Hepatocyte (in vitro differentiated cells): ENCODE measurements at regions not wholly inside any gene's neighbourhood (a gene's known extent, or its start where the extent isn't known, plus 50 kb on each side); places are given as distances from the start of the nearest gene placed in this dataset.

Experiments used
- DNase-seq: peaks from one replicate; pipeline ENCODE4 v3.0.0-alpha.2; 2016; ENCODE audit warnings: low spot score
- H2AFZ ChIP-seq: fragments of 200-600 bp; sonication (generic); 2 replicates; pipeline ENCODE4 v1.6.0; 2016; ENCODE audit warnings: antibody characterized with exemption, mild to moderate bottlenecking
- H3K27ac ChIP-seq: fragments of 200-600 bp; sonication (generic); 2 replicates; pipeline ENCODE4 v1.5.1; 2016; ENCODE audit warnings: mild to moderate bottlenecking
- H3K27me3 ChIP-seq: fragments of 200-600 bp; sonication (generic); 2 replicates; pipeline ENCODE4 v1.6.1; 2016
- H3K36me3 ChIP-seq: fragments of 200-600 bp; sonication (generic); replicated peaks from 2 replicates; pipeline ENCODE4 v1.5.1; 2016; ENCODE audit warnings: low read depth; ENCODE audit not compliant: insufficient read depth
- H3K4me1 ChIP-seq: fragments of 200-600 bp; sonication (generic); 2 replicates; pipeline ENCODE4 v1.5.1; 2016; ENCODE audit warnings: mild to moderate bottlenecking, moderate library complexity; ENCODE audit not compliant: insufficient read depth
- H3K4me2 ChIP-seq: fragments of 200-600 bp; sonication (generic); 2 replicates; pipeline ENCODE4 v1.6.0; 2016
- H3K4me3 ChIP-seq: fragments of 200-600 bp; sonication (generic); 2 replicates; pipeline ENCODE4 v1.5.1; 2016; ENCODE audit warnings: mild to moderate bottlenecking
- H3K79me2 ChIP-seq: fragments of 200-600 bp; sonication (generic); 2 replicates; pipeline ENCODE4 v1.6.0; 2017; ENCODE audit warnings: mild to moderate bottlenecking
- H3K9me2 ChIP-seq: fragments of 200-600 bp; sonication (generic); replicated peaks from 2 replicates; pipeline ENCODE4 v1.6.0; 2017; ENCODE audit warnings: mild to moderate bottlenecking; ENCODE audit not compliant: insufficient read depth
- H3K9me3 ChIP-seq: fragments of 200-600 bp; sonication (generic); 2 replicates; pipeline ENCODE4 v1.5.1; 2016; ENCODE audit warnings: low read depth, mild to moderate bottlenecking
- H4K20me1 ChIP-seq: fragments of 200-600 bp; sonication (generic); 2 replicates; pipeline ENCODE4 v1.6.0; 2016; ENCODE audit warnings: mild to moderate bottlenecking; ENCODE audit not compliant: insufficient read depth, poor library complexity, severe bottlenecking
- CTCF ChIP-seq: fragments of 200-600 bp; sonication (generic); IDR thresholded peaks from 2 replicates; pipeline ENCODE4 v1.5.1; 2016; ENCODE audit warnings: antibody characterized with exemption, mild to moderate bottlenecking; ENCODE audit not compliant: poor library complexity
- EZH2 ChIP-seq: fragments of 200-600 bp; sonication (generic); IDR thresholded peaks from 2 replicates; pipeline ENCODE4 v1.6.1; 2016; ENCODE audit warnings: antibody characterized with exemption, mild to moderate bottlenecking, borderline replicate concordance
- EZH2phosphoT487 ChIP-seq: fragments of 200-600 bp; sonication (generic); IDR thresholded peaks from one replicate; pipeline ENCODE4 v1.6.1; 2018; ENCODE audit warnings: antibody characterized with exemption, mild to moderate bottlenecking, low read depth, moderate library complexity; ENCODE audit not compliant: unreplicated experiment, severe bottlenecking
- WGBS: methylation state at CpG from one replicate; pipeline ENCODE4 v1.1.6; 2016; ENCODE audit warnings: low lambda C conversion rate; ENCODE audit errors: missing lambda C conversion rate; 5-methylcytosine and 5-hydroxymethylcytosine counted together

GRCh38 chr2:200203381-200203827 is 103.1 kb upstream of the SPATS2L start:
- Histone ChIP-seq H3K4me2 (no peak overlapping the region), H3K9me3 (peaks cover 6% of the 10 kb centered on the region), H2AFZ (no peak overlapping the region), H3K4me1 (no peaks in the 10 kb centered on the region), H3K27ac (no peak overlapping the region), H3K9me2 (no peaks in the 10 kb centered on the region), H3K79me2 (no peaks in the 10 kb centered on the region), H3K36me3 (no peaks in the 10 kb centered on the region), H3K27me3 (no peaks in the 10 kb centered on the region), H3K4me3 (no peak overlapping the region), H4K20me1 (no peaks in the 10 kb centered on the region)
- WGBS, result 75% methylated on average over 2 of the region's 2 CpGs
- no peak for DNase-seq
- no peak for TF ChIP-seq CTCF
- no peak for TF ChIP-seq EZH2
- no peak for TF ChIP-seq EZH2phosphoT487

- no peaks in the 10 kb centered on the region for H3K36me3 ChIP-seq
- H3K4me3 ChIP-seq, result no peak overlapping the region
- no peaks in the 10 kb centered on the region for H3K79me2 ChIP-seq
- H3K9me2 ChIP-seq, result no peaks in the 10 kb centered on the region
- no peak overlapping the region for H2AFZ ChIP-seq
- no peak for DNase-seq
- no peak overlapping the region for H3K4me2 ChIP-seq
- WGBS, result 62% methylated on average over 3 of the region's 3 CpGs
- peaks cover 6% of the 10 kb centered on the region for H3K9me3 ChIP-seq
- TF ChIP-seq EZH2 (no peak), EZH2phosphoT487 (no peak), CTCF (no peak)
- no peak overlapping the region for H3K27ac ChIP-seq
- H3K4me1 ChIP-seq, result no peaks in the 10 kb centered on the region
- H4K20me1 ChIP-seq, result no peaks in the 10 kb centered on the region
- H3K27me3 ChIP-seq, result no peaks in the 10 kb centered on the region
Observed at GRCh38 chr2:200208041-200208440, 98.5 kb upstream of the SPATS2L start.

DNA sequence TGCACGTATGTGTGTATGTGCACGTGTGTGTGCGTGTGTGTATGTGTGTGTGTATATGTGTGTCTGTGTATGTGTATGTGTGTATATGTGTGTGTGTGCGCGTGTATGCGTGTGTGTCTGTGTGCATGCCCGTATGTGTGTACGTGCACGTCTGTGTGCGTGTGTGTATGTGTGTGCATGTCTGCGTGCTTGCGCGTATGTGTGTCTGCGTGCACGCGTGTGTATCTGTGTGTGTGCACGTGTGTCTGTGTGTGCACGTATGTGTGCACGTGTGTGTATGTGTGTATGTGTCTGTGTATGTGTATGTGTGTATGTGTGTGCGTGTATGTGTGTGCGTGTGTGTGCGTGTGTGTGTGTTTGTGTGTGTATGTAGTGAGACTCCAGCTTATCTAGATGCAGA is 97.5 kb upstream of the SPATS2L start:
- no peaks in the 10 kb centered on the region for H3K27me3 ChIP-seq
- peaks cover 6% of the 10 kb centered on the region for H3K9me3 ChIP-seq
- no peak overlapping the region for H3K4me2 ChIP-seq
- no peaks in the 10 kb centered on the region for H3K9me2 ChIP-seq
- 94% methylated on average over 22 of the region's 22 CpGs for WGBS
- H4K20me1 ChIP-seq, result no peaks in the 10 kb centered on the region
- H3K36me3 ChIP-seq, result no peaks in the 10 kb centered on the region
- no peak for DNase-seq
- no peaks in the 10 kb centered on the region for H3K79me2 ChIP-seq
- TF ChIP-seq CTCF (no peak), EZH2 (no peak), EZH2phosphoT487 (no peak)
- H3K4me1 ChIP-seq, result no peaks in the 10 kb centered on the region
- H2AFZ ChIP-seq, result no peak overlapping the region
- no peak overlapping the region for H3K4me3 ChIP-seq
- no peak overlapping the region for H3K27ac ChIP-seq

GRCh38 chr2:200211643-200212042 is 94.8 kb upstream of the SPATS2L start:
- Histone ChIP-seq H3K4me1 (no peaks in the 10 kb centered on the region), H3K36me3 (no peaks in the 10 kb centered on the region), H4K20me1 (no peaks in the 10 kb centered on the region), H3K4me3 (no peak overlapping the region), H3K4me2 (no peak overlapping the region), H3K9me3 (no peaks in the 10 kb centered on the region), H3K27ac (peak overlapping the region; percentile 52), H3K9me2 (no peaks in the 10 kb centered on the region), H2AFZ (peak overlapping the region; percentile 3), H3K79me2 (no peaks in the 10 kb centered on the region), H3K27me3 (no peaks in the 10 kb centered on the region)
- DNase-seq, result no peak
- 46% methylated on average over 5 of the region's 5 CpGs for WGBS
- TF ChIP-seq EZH2phosphoT487 (no peak), EZH2 (no peak), CTCF (no peak)
